ENCODE measurements at regions not wholly inside any gene's neighbourhood (a gene's known extent, or its start where the extent isn't known, plus 50 kb on each side); places are given as distances from the start of the nearest gene placed in this dataset.

- TF ChIP-seq NFRKB (IDR thresholded peaks at IDR 0.05) (no peak), HDGF (IDR thresholded peaks at IDR 0.05; ENCODE audit: borderline replicate concordance) (no peak), ZNF384 (IDR thresholded peaks at IDR 0.05) (no peak), ARNT (IDR thresholded peaks at IDR 0.05) (no peak), L3MBTL2 (conservative IDR thresholded peaks at IDR 0.05) (no peak), FOXA1 (IDR thresholded peaks at IDR 0.05) (no peak), SUZ12 (IDR thresholded peaks at IDR 0.05) (no peak), SP1 (IDR thresholded peaks at IDR 0.05) (no peak), PKNOX1 (IDR thresholded peaks at IDR 0.05) (no peak), CTBP1 (IDR thresholded peaks at IDR 0.05; ENCODE audit: borderline replicate concordance) (no peak), FOXK2 (IDR thresholded peaks at IDR 0.05) (no peak), LEF1 (IDR thresholded peaks at IDR 0.05; ENCODE audit: borderline replicate concordance) (no peak), BHLHE40 (IDR thresholded peaks at IDR 0.05; ENCODE audit: borderline replicate concordance) (no peak), FOXM1 (IDR thresholded peaks at IDR 0.05; ENCODE audit: borderline replicate concordance) (no peak), ELF4 (IDR thresholded peaks at IDR 0.05) (no peak)
- POLR2A ChIA-PET = no interaction called here
- CTCF ChIA-PET = no interaction called here
- DNase-seq (ENCODE audit: extremely low spot score) = no peak
Measured at GRCh38 chr5:106963630-106964029, 707.1 kb downstream of the EFNA5 start.

GRCh38 chr5:106962464-106963230, 708.1 kb downstream of the EFNA5 start:
- DNase-seq (ENCODE audit: extremely low spot score) = no peak
- TF ChIP-seq FOXM1 (IDR thresholded peaks at IDR 0.05; ENCODE audit: borderline replicate concordance) (no peak), NFRKB (IDR thresholded peaks at IDR 0.05) (no peak), FOXA1 (IDR thresholded peaks at IDR 0.05) (no peak), L3MBTL2 (conservative IDR thresholded peaks at IDR 0.05) (no peak), SP1 (IDR thresholded peaks at IDR 0.05) (no peak)
- CTCF ChIA-PET = no interaction called here
- POLR2A ChIA-PET = no interaction called here

- POLR2A ChIA-PET = no interaction called here
- TF ChIP-seq LEF1 (IDR thresholded peaks at IDR 0.05; ENCODE audit: borderline replicate concordance) (no peak), FOXK2 (IDR thresholded peaks at IDR 0.05) (no peak), BHLHE40 (IDR thresholded peaks at IDR 0.05; ENCODE audit: borderline replicate concordance) (no peak), SP1 (IDR thresholded peaks at IDR 0.05) (no peak), SUZ12 (IDR thresholded peaks at IDR 0.05) (no peak), ZNF384 (IDR thresholded peaks at IDR 0.05) (no peak), L3MBTL2 (conservative IDR thresholded peaks at IDR 0.05) (no peak), FOXM1 (IDR thresholded peaks at IDR 0.05; ENCODE audit: borderline replicate concordance) (no peak), ARNT (IDR thresholded peaks at IDR 0.05) (no peak), TARDBP (IDR thresholded peaks at IDR 0.05) (no peak), HDGF (IDR thresholded peaks at IDR 0.05; ENCODE audit: borderline replicate concordance) (no peak), CTBP1 (IDR thresholded peaks at IDR 0.05; ENCODE audit: borderline replicate concordance) (no peak), NFRKB (IDR thresholded peaks at IDR 0.05) (no peak), ELF4 (IDR thresholded peaks at IDR 0.05) (no peak), FOXA1 (IDR thresholded peaks at IDR 0.05) (no peak), PKNOX1 (IDR thresholded peaks at IDR 0.05) (no peak; the same call in 1 of the 2 replicates)
- DNase-seq (ENCODE audit: extremely low spot score) = peak; percentile 12
- CTCF ChIA-PET = interaction anchor here (0.9 kb wide), 1 partner anchor 14 kb away, joined by 3 read pairs; no protein-coding TSS in a partner anchor
Measured at GRCh38 chr5:106959387-106959786, 711.4 kb downstream of the EFNA5 start.

GRCh38 chr5:106957336-106957735, 713.4 kb downstream of the EFNA5 start:
- POLR2A ChIA-PET = no interaction called here
- no peak for DNase-seq (ENCODE audit: extremely low spot score)
- CTCF ChIA-PET = no interaction called here
- TF ChIP-seq ELF4 (IDR thresholded peaks at IDR 0.05) = no peak
- no peak for TF ChIP-seq ZNF384 (IDR thresholded peaks at IDR 0.05)
- TF ChIP-seq BHLHE40 (IDR thresholded peaks at IDR 0.05; ENCODE audit: borderline replicate concordance) = no peak
- TF ChIP-seq ARNT (IDR thresholded peaks at IDR 0.05) = no peak
- TF ChIP-seq FOXA1 (IDR thresholded peaks at IDR 0.05) = no peak
- no peak for TF ChIP-seq LEF1 (IDR thresholded peaks at IDR 0.05; ENCODE audit: borderline replicate concordance)
- TF ChIP-seq PKNOX1 (IDR thresholded peaks at IDR 0.05) = no peak
- no peak for TF ChIP-seq TARDBP (IDR thresholded peaks at IDR 0.05)
- no peak for TF ChIP-seq SP1 (IDR thresholded peaks at IDR 0.05)
- TF ChIP-seq HDGF (IDR thresholded peaks at IDR 0.05; ENCODE audit: borderline replicate concordance) = no peak

- POLR2A ChIA-PET = no interaction called here
- TF ChIP-seq ARNT (IDR thresholded peaks at IDR 0.05) (no peak), LEF1 (IDR thresholded peaks at IDR 0.05; ENCODE audit: borderline replicate concordance) (no peak), NFRKB (IDR thresholded peaks at IDR 0.05) (no peak), SUZ12 (IDR thresholded peaks at IDR 0.05) (no peak), ZNF384 (IDR thresholded peaks at IDR 0.05) (no peak), FOXK2 (IDR thresholded peaks at IDR 0.05) (no peak)
- CTCF ChIA-PET = no interaction called here
- DNase-seq (ENCODE audit: extremely low spot score) = no peak
Measured at GRCh38 chr5:106956886-106957285, 713.9 kb downstream of the EFNA5 start.

- ChIA-PET POLR2A (no interaction called here), CTCF (no interaction called here)
- no peak for TF ChIP-seq NFRKB (IDR thresholded peaks at IDR 0.05)
- no peak for TF ChIP-seq PKNOX1 (IDR thresholded peaks at IDR 0.05)
- TF ChIP-seq SUZ12 (IDR thresholded peaks at IDR 0.05) = no peak
- TF ChIP-seq FOXA1 (IDR thresholded peaks at IDR 0.05) = no peak
- TF ChIP-seq BHLHE40 (IDR thresholded peaks at IDR 0.05; ENCODE audit: borderline replicate concordance) = no peak
- no peak for TF ChIP-seq CTBP1 (IDR thresholded peaks at IDR 0.05; ENCODE audit: borderline replicate concordance)
- no peak for TF ChIP-seq ELF4 (IDR thresholded peaks at IDR 0.05)
- no peak for TF ChIP-seq FOXM1 (IDR thresholded peaks at IDR 0.05; ENCODE audit: borderline replicate concordance)
Measured at GRCh38 chr5:106956187-106956586, 714.5 kb downstream of the EFNA5 start.

More at GRCh38 chr5:106956187-106956586, 714.5 kb downstream of the EFNA5 start:
- DNase-seq (ENCODE audit: extremely low spot score) = no peak

Data from HEK293T (cell line).